Stimulated activated CD8-positive, alpha-beta memory T cell treated with anti-CD3 and anti-CD28 coated beads, Interleukin-15, amount 100 ng/mL, for 48 hours (primary cell): ENCODE measurements at regions not wholly inside any gene's neighbourhood (a gene's known extent, or its start where the extent isn't known, plus 50 kb on each side); places are given as distances from the start of the nearest gene placed in this dataset.

Experiments
- DNase-seq, 2 donors: peaks; one replicate each; pipeline ENCODE4 v3.0.0-alpha.2; 2020; ENCODE audit warnings: low read depth in 2 of 2

DNA sequence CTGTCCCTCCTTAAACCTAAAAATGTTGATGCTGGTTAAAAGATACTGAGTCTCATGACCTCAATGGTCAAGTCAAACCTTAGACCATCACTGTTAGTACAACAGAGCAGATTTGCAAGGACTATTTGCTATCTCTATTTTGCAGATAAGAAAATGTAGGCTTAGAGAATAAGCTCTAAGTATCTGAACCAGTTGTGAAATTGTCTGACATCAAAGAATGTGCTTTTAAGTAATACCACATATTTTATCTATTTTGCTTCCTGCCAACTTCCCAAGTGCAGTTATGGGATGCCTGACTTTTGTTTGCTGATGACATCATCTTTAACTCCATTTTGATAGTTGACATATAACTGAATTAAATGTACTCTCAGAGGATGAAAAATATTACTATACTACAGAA is 83.6 kb upstream of the TMEM106B start:
- no peak for DNase-seq

DNA sequence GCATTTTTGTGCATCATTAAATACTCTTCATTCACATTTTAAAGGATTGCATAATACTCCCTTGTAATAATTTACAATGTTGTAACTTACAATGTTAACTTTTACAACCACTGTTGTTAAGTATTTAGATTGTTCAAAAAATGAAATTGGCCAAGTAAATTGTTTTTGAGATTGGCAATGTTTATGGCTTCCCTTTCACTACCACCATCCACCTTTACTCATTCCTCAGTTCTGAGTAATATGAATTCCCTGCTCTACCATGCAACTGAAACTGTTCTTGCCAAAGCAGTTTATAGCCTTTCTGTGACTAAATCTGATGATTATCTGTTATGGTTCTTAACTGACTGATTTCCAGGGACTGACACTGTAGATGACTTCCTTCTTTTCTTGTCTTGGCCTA is 80.5 kb upstream of the TMEM106B start:
- DNase-seq, result no peak

DNA sequence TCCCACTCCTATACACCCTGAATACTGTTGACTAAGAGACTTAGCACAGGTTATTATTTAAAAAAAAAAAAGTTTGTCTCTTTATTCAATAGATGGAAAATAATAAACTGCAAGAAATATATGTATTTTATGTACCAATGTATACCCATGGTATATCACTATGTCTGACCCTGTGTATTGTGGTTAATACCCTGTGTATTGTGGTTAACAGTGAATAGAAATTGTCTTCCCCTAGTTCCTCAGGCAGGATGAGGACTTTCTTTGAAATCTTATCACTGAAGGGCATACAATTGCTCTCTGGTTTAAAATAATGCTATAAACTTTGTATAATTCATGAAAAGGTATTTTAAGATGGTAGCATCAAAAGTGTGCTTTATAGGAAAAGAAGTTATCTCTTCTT is 80.0 kb upstream of the TMEM106B start:
- DNase-seq, result no peak

GRCh38 chr7:12133865-12134264 is 77.2 kb upstream of the TMEM106B start:
- DNase-seq, result no peak

GRCh38 chr7:12136523-12136922 is 74.6 kb upstream of the TMEM106B start:
- no peak for DNase-seq

DNA sequence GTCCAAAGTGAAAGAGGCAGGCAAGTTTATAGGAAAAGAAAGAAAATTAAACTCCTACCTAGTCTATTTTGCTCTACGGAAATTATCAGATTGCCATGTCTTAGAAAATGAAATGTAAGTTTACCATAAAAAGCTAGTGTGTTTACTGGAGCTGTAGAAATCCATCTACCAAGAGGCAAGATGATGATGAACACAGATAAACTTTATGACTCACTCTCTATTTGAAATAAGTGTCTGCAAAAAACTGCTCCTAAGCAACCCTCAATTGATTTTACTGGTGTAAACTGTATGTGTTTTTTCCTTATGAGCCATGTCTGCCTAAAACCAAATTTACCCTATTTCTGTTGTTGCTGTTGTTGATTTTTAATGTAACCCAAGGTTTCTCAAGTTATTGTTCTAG is 73.8 kb upstream of the TMEM106B start:
- DNase-seq, result no peak

DNA sequence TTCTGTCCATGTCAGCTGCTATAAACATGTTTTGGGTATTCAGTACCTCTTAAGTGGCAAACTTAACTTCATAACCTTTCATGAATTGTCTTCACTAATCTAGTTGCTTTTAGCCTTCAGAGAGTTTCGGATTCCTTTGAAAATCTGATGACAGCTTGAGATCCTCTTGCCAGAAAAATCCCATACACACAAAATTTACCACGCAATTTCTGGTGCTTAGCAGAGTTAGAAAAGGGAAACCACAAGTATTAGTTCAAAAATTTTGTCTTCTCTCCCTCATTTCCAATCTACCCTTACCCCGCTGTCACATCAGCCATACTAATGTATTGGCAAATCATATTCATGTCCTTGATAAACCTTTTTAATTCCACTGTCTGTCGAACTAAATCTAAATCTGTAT is 72.7 kb upstream of the TMEM106B start:
- DNase-seq, result no peak

GRCh38 chr7:12139416-12139815 is 71.7 kb upstream of the TMEM106B start:
- no peak for DNase-seq

DNA sequence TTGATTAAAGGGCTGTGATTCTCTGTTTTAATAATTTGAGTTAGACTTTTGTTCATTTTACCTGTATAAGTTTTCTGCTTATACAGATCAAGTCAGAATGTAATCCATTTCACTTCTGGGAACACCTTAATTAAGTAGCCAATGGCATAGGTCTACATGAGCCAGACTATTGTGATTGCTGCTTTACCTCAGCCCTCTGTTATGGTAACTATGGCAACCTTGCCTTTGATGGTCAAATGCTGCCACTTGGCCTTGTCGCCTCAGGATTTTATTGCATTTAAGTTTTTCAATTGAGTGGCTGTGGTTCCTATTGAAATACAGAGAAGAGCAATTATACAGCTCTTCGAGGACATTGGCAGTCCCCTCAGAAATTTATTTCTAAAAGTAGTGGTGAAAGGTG is 64.3 kb upstream of the TMEM106B start:
- DNase-seq, result no peak

GRCh38 chr7:12152196-12152918 is 58.7 kb upstream of the TMEM106B start:
- DNase-seq, result no peak

- no peak for DNase-seq
These were observed 57.0 kb upstream of the TMEM106B start for GRCh38 chr7:12154119-12154518.

DNA sequence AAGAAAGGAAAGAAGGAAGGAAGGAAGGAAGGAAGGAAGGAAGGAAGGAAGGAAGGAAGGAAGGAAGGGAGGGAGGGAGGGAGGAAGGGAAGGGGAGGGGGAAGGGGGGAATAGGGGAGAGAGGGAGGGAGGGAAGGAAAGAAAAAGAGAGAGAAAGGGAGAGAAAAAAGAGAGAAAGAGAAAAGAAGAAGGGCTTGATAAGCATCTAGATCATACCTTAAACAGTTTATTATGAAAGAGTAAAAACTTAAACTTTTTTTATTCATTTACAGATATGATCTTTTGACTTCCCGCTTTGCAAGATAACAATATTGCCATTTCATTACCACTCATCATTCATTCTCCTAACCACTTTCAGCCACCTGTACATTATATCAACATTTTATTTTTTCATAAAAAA is 53.6 kb upstream of the TMEM106B start:
- DNase-seq, result no peak

DNA sequence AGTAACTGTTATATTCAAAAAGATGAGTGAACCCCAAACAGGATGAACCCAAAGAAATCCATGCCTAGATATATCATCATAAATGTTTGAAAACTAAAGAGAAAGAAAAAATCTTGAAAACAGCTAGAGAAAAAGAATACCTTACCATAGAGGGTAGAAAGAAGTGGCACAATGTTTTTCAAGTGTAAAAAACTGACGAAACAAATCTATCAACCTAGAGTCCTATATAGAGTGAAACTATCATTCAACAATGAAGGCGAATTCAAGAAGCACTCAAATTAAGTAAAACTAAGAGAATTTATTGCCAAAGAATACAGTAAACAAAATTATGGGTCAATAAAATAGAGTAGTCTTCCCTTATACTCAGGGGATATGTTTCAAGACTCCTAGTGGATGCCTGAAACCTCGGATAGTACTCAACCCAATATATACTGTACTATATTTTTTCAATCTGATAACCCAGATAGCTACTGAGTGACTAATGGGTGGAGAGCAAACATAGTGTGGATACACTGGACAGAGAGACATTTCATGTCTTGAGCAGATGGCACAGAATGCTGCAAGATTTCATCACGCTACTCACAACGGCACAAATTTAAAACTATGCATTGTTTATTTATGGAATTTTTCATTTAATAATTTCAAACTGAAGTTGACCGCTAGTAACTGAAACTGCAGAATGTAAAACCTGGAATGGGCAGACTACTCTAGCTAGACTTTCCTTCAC is 52.6 kb upstream of the TMEM106B start:
- DNase-seq, result no peak

GRCh38 chr7:12161146-12161545 is 49.9 kb upstream of the TMEM106B start:
- no peak for DNase-seq
